DND-41 (cell line): ENCODE measurements at regions not wholly inside any gene's neighbourhood (a gene's known extent, or its start where the extent isn't known, plus 50 kb on each side); places are given as distances from the start of the nearest gene placed in this dataset.

Experiments used
- ATAC-seq: fragments of 200-7000 bp; cut with Tn5 transposase; 3 replicates; pipeline ENCODE4 v1.9.1; 2021; ENCODE audit warnings: low read depth; ENCODE audit not compliant: insufficient read depth
- DNase-seq: peaks from one replicate; pipeline ENCODE4 v3.0.0-alpha.2; 2020
- H2AFZ ChIP-seq: 2 replicates; pipeline ENCODE4 v1.6.0; 2012; ENCODE audit warnings: low read depth, low read length
- H3K27ac ChIP-seq: 2 replicates; pipeline ENCODE4 v1.5.1; 2012; ENCODE audit warnings: low read length, inconsistent platforms
- H3K27me3 ChIP-seq: fragments of 200-600 bp; sonication (generic); 2 replicates; pipeline ENCODE4 v1.6.0; 2012; ENCODE audit warnings: low read length, mild to moderate bottlenecking, inconsistent platforms; ENCODE audit not compliant: insufficient read depth, poor library complexity
- H3K36me3 ChIP-seq: 2 replicates; pipeline ENCODE4 v1.5.1; 2012; ENCODE audit warnings: low read length, inconsistent platforms; ENCODE audit not compliant: insufficient read depth
- H3K4me1 ChIP-seq: 2 replicates; pipeline ENCODE4 v1.5.1; 2012; ENCODE audit warnings: mild to moderate bottlenecking, low read length; ENCODE audit not compliant: insufficient read depth
- H3K4me2 ChIP-seq: 2 replicates; pipeline ENCODE4 v1.6.0; 2012; ENCODE audit warnings: mild to moderate bottlenecking, moderate library complexity, low read length, inconsistent platforms; ENCODE audit not compliant: insufficient read depth
- H3K4me3 ChIP-seq, 2 experiments: fragments of 200-600 bp in 1 of 2; shearing (Covaris generic) in 1 of 2; 2 replicates each; pipeline ENCODE4 v1.5.1; 2012 to 2016; ENCODE audit warnings: inconsistent platforms in 2 of 2, low read length in 2 of 2, mild to moderate bottlenecking in 2 of 2, low read depth in 1 of 2, moderate library complexity in 1 of 2
- H3K79me2 ChIP-seq: 2 replicates; pipeline ENCODE4 v1.6.0; 2012; ENCODE audit warnings: low read length, inconsistent platforms; ENCODE audit not compliant: insufficient read depth
- H3K9ac ChIP-seq: 2 replicates; pipeline ENCODE4 v1.6.0; 2012; ENCODE audit warnings: low read depth, mild to moderate bottlenecking, inconsistent platforms, low read length, moderate library complexity
- H3K9me3 ChIP-seq: 2 replicates; pipeline ENCODE4 v1.5.1; 2012; ENCODE audit warnings: low read length, moderate library complexity, mild to moderate bottlenecking, inconsistent platforms; ENCODE audit not compliant: insufficient read depth, severe bottlenecking
- H4K20me1 ChIP-seq: 2 replicates; pipeline ENCODE4 v1.6.0; 2012; ENCODE audit warnings: low read length; ENCODE audit not compliant: insufficient read depth
- EZH2 ChIP-seq: IDR thresholded peaks from 3 replicates; pipeline ENCODE4 v1.6.1; 2012; ENCODE audit warnings: borderline replicate concordance, low read depth, mild to moderate bottlenecking, moderate library complexity, low read length, inconsistent platforms; ENCODE audit not compliant: severe bottlenecking
- TF ChIP-seq, protein P1 (sequence below): IDR thresholded peaks from 2 replicates; pipeline ENCODE4 v1.5.1; 2012; ENCODE audit warnings: borderline replicate concordance, low read length, moderate library complexity, mild to moderate bottlenecking; ENCODE audit not compliant: poor library complexity, severe bottlenecking; ENCODE audit errors: extremely low read depth

DNA sequence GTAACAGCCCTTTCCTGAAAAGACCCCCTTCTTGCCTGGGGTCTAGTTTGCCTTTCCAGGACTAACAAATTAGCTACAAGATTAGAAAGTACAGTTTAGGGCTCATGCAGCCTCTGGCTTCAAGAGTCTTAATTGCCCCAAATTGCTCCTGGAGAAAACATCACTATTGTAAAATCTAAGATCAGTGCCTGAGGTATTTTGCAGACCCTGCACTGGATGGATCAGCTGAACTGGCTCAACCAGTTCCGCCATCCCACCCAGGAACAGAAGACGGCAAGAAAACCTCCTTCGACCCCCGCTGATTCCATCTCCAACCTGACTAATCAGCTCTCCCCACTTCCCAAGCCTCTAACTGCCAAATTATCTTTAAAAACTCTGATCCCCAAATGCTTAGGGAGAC, 236.5 kb upstream of the KCNG1 start:
- Histone ChIP-seq H3K4me1 (no peaks in the 10 kb centered on the region), H3K4me2 (no peak overlapping the region), H3K9ac (no peak overlapping the region), H2AFZ (no peak overlapping the region), H3K27ac (no peak overlapping the region), H3K27me3 (peaks cover 3% of the 10 kb centered on the region), H3K79me2 (no peaks in the 10 kb centered on the region), H3K36me3 (no peaks in the 10 kb centered on the region), H4K20me1 (no peaks in the 10 kb centered on the region), H3K4me3 (no peak overlapping the region), H3K9me3 (no peaks in the 10 kb centered on the region)
- TF ChIP-seq, protein P1, sequence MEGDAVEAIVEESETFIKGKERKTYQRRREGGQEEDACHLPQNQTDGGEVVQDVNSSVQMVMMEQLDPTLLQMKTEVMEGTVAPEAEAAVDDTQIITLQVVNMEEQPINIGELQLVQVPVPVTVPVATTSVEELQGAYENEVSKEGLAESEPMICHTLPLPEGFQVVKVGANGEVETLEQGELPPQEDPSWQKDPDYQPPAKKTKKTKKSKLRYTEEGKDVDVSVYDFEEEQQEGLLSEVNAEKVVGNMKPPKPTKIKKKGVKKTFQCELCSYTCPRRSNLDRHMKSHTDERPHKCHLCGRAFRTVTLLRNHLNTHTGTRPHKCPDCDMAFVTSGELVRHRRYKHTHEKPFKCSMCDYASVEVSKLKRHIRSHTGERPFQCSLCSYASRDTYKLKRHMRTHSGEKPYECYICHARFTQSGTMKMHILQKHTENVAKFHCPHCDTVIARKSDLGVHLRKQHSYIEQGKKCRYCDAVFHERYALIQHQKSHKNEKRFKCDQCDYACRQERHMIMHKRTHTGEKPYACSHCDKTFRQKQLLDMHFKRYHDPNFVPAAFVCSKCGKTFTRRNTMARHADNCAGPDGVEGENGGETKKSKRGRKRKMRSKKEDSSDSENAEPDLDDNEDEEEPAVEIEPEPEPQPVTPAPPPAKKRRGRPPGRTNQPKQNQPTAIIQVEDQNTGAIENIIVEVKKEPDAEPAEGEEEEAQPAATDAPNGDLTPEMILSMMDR, result no peak
- no peak for TF ChIP-seq EZH2
- no peak for DNase-seq
- no peak for ATAC-seq

DNA sequence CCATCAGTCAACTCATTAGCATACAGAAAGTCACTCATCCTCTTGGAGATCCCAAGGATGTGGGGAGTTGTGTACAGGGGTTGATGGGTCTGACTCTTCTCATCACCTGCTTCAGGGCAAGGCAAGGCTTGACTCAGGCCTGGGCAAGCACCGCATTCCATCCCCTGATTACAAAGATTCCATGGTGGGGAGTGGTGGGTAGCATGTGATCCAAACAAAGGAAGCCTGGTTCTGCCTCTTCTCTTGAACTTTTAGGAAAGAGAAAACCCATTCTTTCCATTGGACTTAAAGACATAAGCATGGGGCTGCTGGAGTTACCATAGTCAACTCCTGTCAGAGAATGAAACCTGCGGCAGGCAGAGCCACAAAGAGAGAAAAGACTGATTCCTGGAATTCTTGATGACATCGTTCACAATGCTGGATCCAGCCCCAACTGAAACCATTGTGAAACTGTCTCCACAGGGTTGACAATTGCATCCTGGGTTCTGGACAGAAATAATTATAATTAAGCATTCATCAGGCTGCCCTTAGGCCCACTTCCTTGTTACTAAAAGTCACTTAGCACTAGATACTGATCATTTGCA, 235.8 kb upstream of the KCNG1 start:
- peaks cover 3% of the 10 kb centered on the region for H3K27me3 ChIP-seq
- H3K9me3 ChIP-seq, result no peaks in the 10 kb centered on the region
- no peak overlapping the region for H2AFZ ChIP-seq
- no peak overlapping the region for H3K4me2 ChIP-seq
- no peak overlapping the region for H3K4me3 ChIP-seq
- DNase-seq (no peak), ATAC-seq (no peak)
- TF ChIP-seq, protein P1, result no peak
- TF ChIP-seq EZH2, result no peak
- no peak overlapping the region for H3K9ac ChIP-seq
- no peak overlapping the region for H3K27ac ChIP-seq
- no peaks in the 10 kb centered on the region for H3K36me3 ChIP-seq
- no peaks in the 10 kb centered on the region for H4K20me1 ChIP-seq
- no peaks in the 10 kb centered on the region for H3K79me2 ChIP-seq
- no peaks in the 10 kb centered on the region for H3K4me1 ChIP-seq

DNA sequence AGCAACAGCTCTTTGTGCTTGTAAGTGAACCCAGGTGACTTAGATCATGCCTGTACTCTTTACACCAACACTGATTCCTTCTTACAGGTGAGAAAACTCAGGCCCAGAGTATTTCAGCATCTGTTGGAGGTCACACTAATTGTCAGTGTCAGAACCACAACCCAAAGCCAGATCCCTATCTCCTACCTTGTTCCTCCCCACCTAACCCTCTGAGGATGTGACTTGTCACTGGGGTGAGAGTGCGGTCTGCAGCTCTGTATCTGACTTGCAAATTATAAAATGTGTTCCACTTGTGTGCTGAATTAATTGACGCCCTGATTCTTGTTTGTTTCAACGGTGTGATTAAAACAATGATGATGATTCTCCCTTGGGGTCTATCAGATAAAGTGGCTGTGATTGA, 232.5 kb upstream of the KCNG1 start:
- H3K9ac ChIP-seq, result no peak overlapping the region
- H3K36me3 ChIP-seq, result no peaks in the 10 kb centered on the region
- H3K4me3 ChIP-seq, result no peak overlapping the region
- no peak overlapping the region for H3K27ac ChIP-seq
- peaks cover 2% of the 10 kb centered on the region for H3K9me3 ChIP-seq
- no peaks in the 10 kb centered on the region for H4K20me1 ChIP-seq
- ATAC-seq, result no peak
- peaks cover 4% of the 10 kb centered on the region for H3K27me3 ChIP-seq
- TF ChIP-seq, protein P1, result no peak
- no peak for TF ChIP-seq EZH2
- no peaks in the 10 kb centered on the region for H3K4me1 ChIP-seq
- H2AFZ ChIP-seq, result no peak overlapping the region
- no peaks in the 10 kb centered on the region for H3K79me2 ChIP-seq
- no peak for DNase-seq
- no peak overlapping the region for H3K4me2 ChIP-seq
